ENCODE measurements at regions not wholly inside any gene's neighbourhood (a gene's known extent, or its start where the extent isn't known, plus 50 kb on each side); places are given as distances from the start of the nearest gene placed in this dataset.

GRCh38 chr20:10972219-10972860 is 298.5 kb upstream of the JAG1 start:
- DNase-seq (ENCODE audit: low read depth), result no peak
- H3K4me3 ChIP-seq (ENCODE audit: low read depth, low read length), result no peak overlapping the region
- no peak for TF ChIP-seq CTCF (IDR thresholded peaks at IDR 0.05; ENCODE audit: insufficient read depth, low read length)

GRCh38 chr20:10976051-10976450 is 302.3 kb upstream of the JAG1 start:
- H3K4me3 ChIP-seq (ENCODE audit: low read depth, low read length), result no peak overlapping the region
- no peak for DNase-seq (ENCODE audit: low read depth)
- TF ChIP-seq CTCF (IDR thresholded peaks at IDR 0.05; ENCODE audit: insufficient read depth, low read length), result no peak

GRCh38 chr20:10978019-10978702 is 304.4 kb upstream of the JAG1 start:
- no peak for TF ChIP-seq CTCF (IDR thresholded peaks at IDR 0.05; ENCODE audit: insufficient read depth, low read length)
- no peak overlapping the region for H3K4me3 ChIP-seq (ENCODE audit: low read depth, low read length)
- DNase-seq (ENCODE audit: low read depth), result no peak

DNA sequence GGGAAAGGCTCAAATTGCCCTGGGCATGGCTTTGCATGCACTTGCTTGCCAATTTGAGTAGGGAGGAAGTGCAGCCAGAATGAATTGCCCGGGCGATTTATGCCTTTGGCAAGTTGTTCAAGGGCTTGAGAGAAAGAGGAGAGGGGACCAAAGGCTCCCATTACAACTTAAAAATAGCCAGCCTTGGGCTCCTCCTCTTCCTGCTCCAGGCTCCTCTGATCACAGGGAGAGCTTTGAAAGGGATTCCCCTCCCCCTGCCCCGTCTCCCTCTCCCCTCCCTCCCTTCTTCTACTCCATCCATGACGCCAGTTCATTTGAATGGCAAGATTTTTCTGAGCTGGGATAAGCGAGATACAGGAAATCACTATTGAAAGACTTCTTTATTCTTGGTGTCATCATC is 304.9 kb upstream of the JAG1 start:
- DNase-seq (ENCODE audit: low read depth), result no peak
- no peak for TF ChIP-seq CTCF (IDR thresholded peaks at IDR 0.05; ENCODE audit: insufficient read depth, low read length)
- H3K4me3 ChIP-seq (ENCODE audit: low read depth, low read length), result no peak overlapping the region

- DNase-seq (ENCODE audit: low read depth), result peak; percentile 92
- no peak for TF ChIP-seq CTCF (IDR thresholded peaks at IDR 0.05; ENCODE audit: insufficient read depth, low read length)
- H3K4me3 ChIP-seq (ENCODE audit: low read depth, low read length), result no peak overlapping the region
Measured at GRCh38 chr20:10982692-10983091, 308.9 kb upstream of the JAG1 start.

- peak; percentile 22 for DNase-seq (ENCODE audit: low read depth)
- no peak for TF ChIP-seq CTCF (IDR thresholded peaks at IDR 0.05; ENCODE audit: insufficient read depth, low read length)
- H3K4me3 ChIP-seq (ENCODE audit: low read depth, low read length), result no peak overlapping the region
Measured at GRCh38 chr20:10984294-10984693, 310.5 kb upstream of the JAG1 start.

Data from fibroblast of the aortic adventitia (primary cell).